ENCODE measurements at regions not wholly inside any gene's neighbourhood (a gene's known extent, or its start where the extent isn't known, plus 50 kb on each side); places are given as distances from the start of the nearest gene placed in this dataset.

- TF ChIP-seq, protein P1, sequence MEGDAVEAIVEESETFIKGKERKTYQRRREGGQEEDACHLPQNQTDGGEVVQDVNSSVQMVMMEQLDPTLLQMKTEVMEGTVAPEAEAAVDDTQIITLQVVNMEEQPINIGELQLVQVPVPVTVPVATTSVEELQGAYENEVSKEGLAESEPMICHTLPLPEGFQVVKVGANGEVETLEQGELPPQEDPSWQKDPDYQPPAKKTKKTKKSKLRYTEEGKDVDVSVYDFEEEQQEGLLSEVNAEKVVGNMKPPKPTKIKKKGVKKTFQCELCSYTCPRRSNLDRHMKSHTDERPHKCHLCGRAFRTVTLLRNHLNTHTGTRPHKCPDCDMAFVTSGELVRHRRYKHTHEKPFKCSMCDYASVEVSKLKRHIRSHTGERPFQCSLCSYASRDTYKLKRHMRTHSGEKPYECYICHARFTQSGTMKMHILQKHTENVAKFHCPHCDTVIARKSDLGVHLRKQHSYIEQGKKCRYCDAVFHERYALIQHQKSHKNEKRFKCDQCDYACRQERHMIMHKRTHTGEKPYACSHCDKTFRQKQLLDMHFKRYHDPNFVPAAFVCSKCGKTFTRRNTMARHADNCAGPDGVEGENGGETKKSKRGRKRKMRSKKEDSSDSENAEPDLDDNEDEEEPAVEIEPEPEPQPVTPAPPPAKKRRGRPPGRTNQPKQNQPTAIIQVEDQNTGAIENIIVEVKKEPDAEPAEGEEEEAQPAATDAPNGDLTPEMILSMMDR (conservative IDR thresholded peaks at IDR 0.05; ENCODE audit: low read depth, low read length) = no peak
- TF ChIP-seq EZH2 (IDR thresholded peaks at IDR 0.05; ENCODE audit: borderline replicate concordance, low read depth, low read length, poor library complexity, severe bottlenecking) = no peak
Measured at GRCh38 chrX:95383778-95384177, 1300.9 kb upstream of the DIAPH2 start.

Data from A673 (cell line).